ENCODE measurements at regions not wholly inside any gene's neighbourhood (a gene's known extent, or its start where the extent isn't known, plus 50 kb on each side); places are given as distances from the start of the nearest gene placed in this dataset.

GRCh38 chr13:60229708-60230272 is 66.1 kb upstream of the DIAPH3 start:
- intact Hi-C loops (cut with micrococcal nuclease; ENCODE audit: unreplicated experiment) (no loop called here), in situ Hi-C loops (cut with HindIII; ENCODE audit: extremely low pct_ligation_motif_present, low pct_unique_long_range_greater_than_20kb) (no loop called here)
- H3K27me3 ChIP-seq (ENCODE audit: control insufficient read depth in 1 of 2, insufficient read depth in 2 of 2, low read length in 2 of 2) = no peaks in the 10 kb centered on the region; a peak in 1 of 5 replicates
- no peaks in the 10 kb centered on the region for H3K79me2 ChIP-seq (ENCODE audit: insufficient read depth, low read length)
- CTCF ChIA-PET (ENCODE audit: low intra/inter-chr PET ratio, low total read pairs) = no interaction called here
- TF ChIP-seq ZNF317 (CRISPR knock-in tag; IDR thresholded peaks at IDR 0.05) (no peak), SRY (CRISPR knock-in tag; IDR thresholded peaks at IDR 0.05) (no peak), PRDM15 (CRISPR knock-in tag; IDR thresholded peaks at IDR 0.05) (no peak), SAFB2 (CRISPR knock-in tag; IDR thresholded peaks at IDR 0.05; ENCODE audit: borderline replicate concordance, low read depth) (no peak), NONO (IDR thresholded peaks at IDR 0.05) (no peak), NONO (CRISPR knock-in tag; conservative IDR thresholded peaks at IDR 0.05) (no peak), ZIK1 (CRISPR knock-in tag; IDR thresholded peaks at IDR 0.05; ENCODE audit: borderline replicate concordance, low read depth) (no peak), RFXAP (CRISPR knock-in tag; IDR thresholded peaks at IDR 0.05; ENCODE audit: borderline replicate concordance) (no peak), BCL3 (CRISPR knock-in tag; IDR thresholded peaks at IDR 0.05) (no peak), ETV5 (CRISPR knock-in tag; IDR thresholded peaks at IDR 0.05; ENCODE audit: borderline replicate concordance) (no peak), MED8 (CRISPR knock-in tag; IDR thresholded peaks at IDR 0.05; ENCODE audit: insufficient replicate concordance) (no peak), ZEB1 (IDR thresholded peaks at IDR 0.05; ENCODE audit: insufficient replicate concordance, low read depth) (no peak)
- TF ChIP-seq, protein P1, sequence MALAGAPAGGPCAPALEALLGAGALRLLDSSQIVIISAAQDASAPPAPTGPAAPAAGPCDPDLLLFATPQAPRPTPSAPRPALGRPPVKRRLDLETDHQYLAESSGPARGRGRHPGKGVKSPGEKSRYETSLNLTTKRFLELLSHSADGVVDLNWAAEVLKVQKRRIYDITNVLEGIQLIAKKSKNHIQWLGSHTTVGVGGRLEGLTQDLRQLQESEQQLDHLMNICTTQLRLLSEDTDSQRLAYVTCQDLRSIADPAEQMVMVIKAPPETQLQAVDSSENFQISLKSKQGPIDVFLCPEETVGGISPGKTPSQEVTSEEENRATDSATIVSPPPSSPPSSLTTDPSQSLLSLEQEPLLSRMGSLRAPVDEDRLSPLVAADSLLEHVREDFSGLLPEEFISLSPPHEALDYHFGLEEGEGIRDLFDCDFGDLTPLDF (CRISPR knock-in tag; IDR thresholded peaks at IDR 0.05) = no peak
- TF ChIP-seq, protein P2, sequence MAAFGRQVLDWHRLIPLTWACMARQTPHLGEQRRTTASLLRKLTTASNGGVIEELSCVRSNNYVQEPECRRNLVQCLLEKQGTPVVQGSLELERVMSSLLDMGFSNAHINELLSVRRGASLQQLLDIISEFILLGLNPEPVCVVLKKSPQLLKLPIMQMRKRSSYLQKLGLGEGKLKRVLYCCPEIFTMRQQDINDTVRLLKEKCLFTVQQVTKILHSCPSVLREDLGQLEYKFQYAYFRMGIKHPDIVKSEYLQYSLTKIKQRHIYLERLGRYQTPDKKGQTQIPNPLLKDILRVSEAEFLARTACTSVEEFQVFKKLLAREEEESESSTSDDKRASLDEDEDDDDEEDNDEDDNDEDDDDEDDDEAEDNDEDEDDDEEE (CRISPR knock-in tag; IDR thresholded peaks at IDR 0.05) = no peak
- no peak overlapping the region for H3K4me3 ChIP-seq (replicated peaks in 1 of 3; ENCODE audit: insufficient read depth in 1 of 3, low read depth in 2 of 3, low read length in 3 of 3)
- BruUV-seq (replicated peaks) = no TSS peak
- no peak for FAIRE-seq
- ATAC-seq = no peak
- no peak overlapping the region for H3K27ac ChIP-seq (ENCODE audit: extremely low read length, insufficient read depth, low read length)
- H3K36me3 ChIP-seq (replicated peaks in 1 of 2; ENCODE audit: control insufficient read depth in 1 of 2, insufficient read depth in 2 of 2, low read length in 2 of 2) = no peaks in the 10 kb centered on the region
- POLR2A ChIA-PET = no interaction called here
- H3K4me2 ChIP-seq (ENCODE audit: low read depth, low read length) = no peak overlapping the region
- no peak overlapping the region for H2AFZ ChIP-seq (ENCODE audit: low read length)
- H3K9me3 ChIP-seq (ENCODE audit: low read length) = no peaks in the 10 kb centered on the region
- H4K20me1 ChIP-seq (ENCODE audit: insufficient read depth, low read length) = no peaks in the 10 kb centered on the region
- no peak overlapping the region for H3K9ac ChIP-seq (ENCODE audit: insufficient read depth, low read depth, low read length)
- H3K4me1 ChIP-seq (ENCODE audit: insufficient read depth, low read length) = no peaks in the 10 kb centered on the region
- no peak for DNase-seq (ENCODE audit: low spot score)
- 73% methylated on average over 1 of the region's 1 CpG for WGBS (ENCODE audit: low lambda C conversion rate)
